ENCODE measurements at regions not wholly inside any gene's neighbourhood (a gene's known extent, or its start where the extent isn't known, plus 50 kb on each side); places are given as distances from the start of the nearest gene placed in this dataset.

GRCh38 chr20:41862476-41862875 is 244.3 kb upstream of the CHD6 start:
- H3K9ac ChIP-seq (ENCODE audit: low read length): no peak overlapping the region
- no peaks in the 10 kb centered on the region for H3K27me3 ChIP-seq (replicated peaks; ENCODE audit: insufficient read depth, low read length)
- TF ChIP-seq EZH2phosphoT487 (IDR thresholded peaks at IDR 0.05; ENCODE audit: low read length) (no peak), EZH2 (optimal IDR thresholded peaks at IDR 0.05; ENCODE audit: low read depth, low read length) (no peak), CTCF (IDR thresholded peaks at IDR 0.05; ENCODE audit: low read length) (no peak)
- H3K27ac ChIP-seq (ENCODE audit: low read length): no peak overlapping the region
- no peaks in the 10 kb centered on the region for H4K20me1 ChIP-seq (ENCODE audit: insufficient read depth, low read length)
- H3K9me3 ChIP-seq (replicated peaks; ENCODE audit: insufficient read depth, low read length): no peaks in the 10 kb centered on the region
- H3K9me2 ChIP-seq (replicated peaks; ENCODE audit: insufficient read depth, low read length): no peaks in the 10 kb centered on the region
- no peak overlapping the region for H3K4me2 ChIP-seq (ENCODE audit: low read depth, low read length)
- DNase-seq: no peak
- no peaks in the 10 kb centered on the region for H3K79me2 ChIP-seq (ENCODE audit: low read length)
- H3K36me3 ChIP-seq (replicated peaks; ENCODE audit: insufficient read depth, low read length): no peaks in the 10 kb centered on the region
- no peaks in the 10 kb centered on the region for H3K4me1 ChIP-seq (ENCODE audit: low read length)
- H3K4me3 ChIP-seq (ENCODE audit: low read length): no peak overlapping the region
- H3F3A ChIP-seq (ENCODE audit: insufficient read depth, low read length): no peaks in the 10 kb centered on the region
- no peak overlapping the region for H2AFZ ChIP-seq (ENCODE audit: low read length)

- TF ChIP-seq CTCF (IDR thresholded peaks at IDR 0.05; ENCODE audit: low read length): no peak
- Histone ChIP-seq H3K9ac (ENCODE audit: low read length) (no peak overlapping the region), H3K9me3 (replicated peaks; ENCODE audit: insufficient read depth, low read length) (no peaks in the 10 kb centered on the region), H4K20me1 (ENCODE audit: insufficient read depth, low read length) (no peaks in the 10 kb centered on the region), H3K4me3 (ENCODE audit: low read length) (no peak overlapping the region), H3F3A (ENCODE audit: insufficient read depth, low read length) (no peaks in the 10 kb centered on the region), H3K27me3 (replicated peaks; ENCODE audit: insufficient read depth, low read length) (no peaks in the 10 kb centered on the region), H3K36me3 (replicated peaks; ENCODE audit: insufficient read depth, low read length) (no peaks in the 10 kb centered on the region), H3K79me2 (ENCODE audit: low read length) (no peaks in the 10 kb centered on the region), H3K4me1 (ENCODE audit: low read length) (no peaks in the 10 kb centered on the region), H3K4me2 (ENCODE audit: low read depth, low read length) (no peak overlapping the region), H3K27ac (ENCODE audit: low read length) (no peak overlapping the region), H2AFZ (ENCODE audit: low read length) (no peak overlapping the region), H3K9me2 (replicated peaks; ENCODE audit: insufficient read depth, low read length) (no peaks in the 10 kb centered on the region)
- DNase-seq: no peak
These were observed 243.7 kb upstream of the CHD6 start for GRCh38 chr20:41861772-41862422.

- H3K4me2 ChIP-seq (ENCODE audit: low read depth, low read length): no peak overlapping the region
- TF ChIP-seq CTCF (IDR thresholded peaks at IDR 0.05; ENCODE audit: low read length): no peak
- no peak for TF ChIP-seq EZH2phosphoT487 (IDR thresholded peaks at IDR 0.05; ENCODE audit: low read length)
- no peak for TF ChIP-seq EZH2 (optimal IDR thresholded peaks at IDR 0.05; ENCODE audit: low read depth, low read length)
- H3F3A ChIP-seq (ENCODE audit: insufficient read depth, low read length): no peaks in the 10 kb centered on the region
- H3K4me3 ChIP-seq (ENCODE audit: low read length): no peak overlapping the region
- DNase-seq: no peak
- no peak overlapping the region for H3K27ac ChIP-seq (ENCODE audit: low read length)
- no peak overlapping the region for H3K9ac ChIP-seq (ENCODE audit: low read length)
- H3K79me2 ChIP-seq (ENCODE audit: low read length): no peaks in the 10 kb centered on the region
- no peaks in the 10 kb centered on the region for H3K9me3 ChIP-seq (replicated peaks; ENCODE audit: insufficient read depth, low read length)
- H3K4me1 ChIP-seq (ENCODE audit: low read length): no peaks in the 10 kb centered on the region
- H2AFZ ChIP-seq (ENCODE audit: low read length): no peak overlapping the region
- no peaks in the 10 kb centered on the region for H3K27me3 ChIP-seq (replicated peaks; ENCODE audit: insufficient read depth, low read length)
- H3K9me2 ChIP-seq (replicated peaks; ENCODE audit: insufficient read depth, low read length): no peaks in the 10 kb centered on the region
- no peaks in the 10 kb centered on the region for H4K20me1 ChIP-seq (ENCODE audit: insufficient read depth, low read length)
- H3K36me3 ChIP-seq (replicated peaks; ENCODE audit: insufficient read depth, low read length): no peaks in the 10 kb centered on the region
These were observed 236.6 kb upstream of the CHD6 start for GRCh38 chr20:41854765-41855164.
